HCT116 (cell line): ENCODE measurements at regions not wholly inside any gene's neighbourhood (a gene's known extent, or its start where the extent isn't known, plus 50 kb on each side); places are given as distances from the start of the nearest gene placed in this dataset.

Experiments used
- ATAC-seq: fragments of 200-7000 bp; cut with Tn5 transposase; 2 replicates; pipeline ENCODE4 v1.9.1; 2020; ENCODE audit warnings: mild to moderate bottlenecking, moderate library complexity
- BruUV-seq: library from RNA; stranded (reverse); fragments of 400-500 nt; replicated peaks from 2 replicates; lab custom pipeline; 2021; lab: Mats Ljungman, UMichigan
- CTCF ChIA-PET: fragments of 300-600 bp; sonication (Branson Sonifier 250); formaldehyde crosslinking; loops from one replicate; lab custom pipeline; 2021; ENCODE audit warnings: antibody characterized with exemption; lab: Charles Lee
- POLR2A ChIA-PET: fragments of 300-600, 350-600 bp; sonication (Branson Sonifier 250); formaldehyde crosslinking; loops from one replicate; lab custom pipeline; 2021; ENCODE audit warnings: antibody characterized with exemption; lab: Charles Lee
- RAD21 ChIA-PET, 2 experiments: fragments of 300-600 bp; sonication (Branson Sonifier 250); formaldehyde crosslinking; loops; one replicate each; lab custom pipeline; 2023; ENCODE audit warnings: low total read pairs in 2 of 2; ENCODE audit not compliant: uncharacterized antibody in 2 of 2, unreplicated experiment in 2 of 2, low non-redundant PET in 1 of 2; lab: Charles Lee
- DNase-seq: peaks from one replicate; pipeline ENCODE4 v3.0.0-alpha.2; 2010; ENCODE audit warnings: low read depth, low spot score
- H2AFZ ChIP-seq: fragments of 200-600 bp; shearing (Covaris generic), sonication (generic); 2 replicates; pipeline ENCODE4 v1.6.1; 2017; ENCODE audit warnings: low read depth, mixed run types, mixed read lengths, antibody characterized with exemption, low read length; ENCODE audit not compliant: poor library complexity, severe bottlenecking
- H3K27ac ChIP-seq: 2 replicates; pipeline ENCODE4 v1.5.1; 2012; ENCODE audit warnings: low read depth, low read length
- H3K27me3 ChIP-seq: fragments of 200-600 bp; sonication (generic); 2 replicates; pipeline ENCODE4 v1.6.1; 2016; ENCODE audit warnings: mixed run types, low read length, mixed read lengths; ENCODE audit not compliant: insufficient read depth
- H3K36me3 ChIP-seq, 2 experiments: fragments of 200-500 bp in 1 of 2; fragments of 200-600 bp in 1 of 2; sonication (Bioruptor generic) in 1 of 2; sonication (generic) in 1 of 2; 2 replicates each; pipeline versions ENCODE4 v1.5.1 to v1.6.1; 2014 to 2016; ENCODE audit warnings: low read length in 2 of 2, inconsistent platforms in 1 of 2, mixed read lengths in 1 of 2, mixed run types in 1 of 2; ENCODE audit not compliant: insufficient read depth in 2 of 2, control insufficient read depth in 1 of 2
- H3K4me1 ChIP-seq, 2 experiments: fragments of 200-600 bp in 1 of 2; sonication (generic) in 1 of 2; 2 replicates each; pipeline versions ENCODE4 v1.5.1 to v1.6.1; 2012 to 2017; ENCODE audit warnings: low read length in 2 of 2, inconsistent platforms in 1 of 2, mild to moderate bottlenecking in 1 of 2, mixed read lengths in 1 of 2, mixed run types in 1 of 2, moderate library complexity in 1 of 2; ENCODE audit not compliant: insufficient read depth in 2 of 2, control insufficient read depth in 1 of 2
- H3K4me2 ChIP-seq: fragments of 200-600 bp; sonication (generic); 2 replicates; pipeline ENCODE4 v1.6.1; 2017; ENCODE audit warnings: mixed run types, low read length, mixed read lengths
- H3K4me3 ChIP-seq, 2 experiments: fragments of 200-600 bp in 1 of 2; sonication (generic) in 1 of 2; replicated peaks in 1 of 2; 2 replicates each; pipeline ENCODE4 v1.5.1; 2011 to 2016; ENCODE audit warnings: low read length in 2 of 2, control low read depth in 1 of 2, low read depth in 1 of 2, mild to moderate bottlenecking in 1 of 2, mixed read lengths in 1 of 2, mixed run types in 1 of 2
- H3K79me2 ChIP-seq: fragments of 200-600 bp; sonication (generic); 2 replicates; pipeline ENCODE4 v1.6.1; 2017; ENCODE audit warnings: mild to moderate bottlenecking, mixed run types, low read length, moderate library complexity, mixed read lengths; ENCODE audit not compliant: insufficient read depth
- H3K9ac ChIP-seq: fragments of 200-600 bp; sonication (generic); 2 replicates; pipeline ENCODE4 v1.6.1; 2016; ENCODE audit warnings: low read length, mixed read lengths
- H3K9me2 ChIP-seq: fragments of 200-600 bp; sonication (generic), shearing (Covaris generic); 2 replicates; pipeline ENCODE4 v1.6.1; 2017; ENCODE audit warnings: mixed run types, mild to moderate bottlenecking, moderate library complexity; ENCODE audit not compliant: insufficient read depth
- H3K9me3 ChIP-seq, 2 experiments: fragments of 200-500 bp in 1 of 2; fragments of 200-600 bp in 1 of 2; sonication (Bioruptor generic) in 1 of 2; sonication (generic) in 1 of 2; 2 replicates each; pipeline ENCODE4 v1.6.1; 2014 to 2017; ENCODE audit warnings: low read length in 2 of 2, mixed read lengths in 2 of 2, inconsistent platforms in 1 of 2, low read depth in 1 of 2, mild to moderate bottlenecking in 1 of 2, mixed run types in 1 of 2, moderate library complexity in 1 of 2; ENCODE audit not compliant: control insufficient read depth in 1 of 2, insufficient read depth in 1 of 2
- H4K20me1 ChIP-seq: fragments of 200-600 bp; sonication (generic), shearing (Covaris generic); 2 replicates; pipeline ENCODE4 v1.6.1; 2017; ENCODE audit warnings: mixed run types, mild to moderate bottlenecking, moderate library complexity; ENCODE audit not compliant: insufficient read depth
- CEBPB ChIP-seq: IDR thresholded peaks from 2 replicates; pipeline ENCODE4 v1.6.1; 2012; ENCODE audit warnings: low read depth
- EGR1 ChIP-seq: IDR thresholded peaks from 2 replicates; pipeline ENCODE4 v1.6.1; 2012; ENCODE audit warnings: low read depth
- FOSL1 ChIP-seq: IDR thresholded peaks from 2 replicates; pipeline ENCODE4 v1.6.1; 2012; ENCODE audit warnings: low read depth
- JUND ChIP-seq: IDR thresholded peaks from 2 replicates; pipeline ENCODE4 v1.6.1; 2012
- SIN3A ChIP-seq: IDR thresholded peaks from 2 replicates; pipeline ENCODE4 v1.6.1; 2012; ENCODE audit warnings: low read depth
- SP1 ChIP-seq: IDR thresholded peaks from 2 replicates; pipeline ENCODE4 v1.6.1; 2012; ENCODE audit warnings: low read depth
- ZNF274 ChIP-seq: fragments of 200-500 bp; sonication (Bioruptor generic); IDR thresholded peaks from 2 replicates; pipeline ENCODE4 v1.6.1; 2014; ENCODE audit warnings: mild to moderate bottlenecking, low read depth, low read length, inconsistent platforms
- intact Hi-C: fragments of 100-400 bp; cut with micrococcal nuclease; formaldehyde crosslinking; loops from 2 replicates; pipeline ENCODE4 v1.10.0; 2022

- TF ChIP-seq JUND, result no peak
- peak; percentile 41 for TF ChIP-seq FOSL1
- peak; percentile 25; the same call in 1 of the 2 replicates for TF ChIP-seq SP1
- TF ChIP-seq, all 23 proteins: peak for 2
- peaks cover 7% of the 10 kb centered on the region; the same call in 1 of the 2 replicates for H3K27me3 ChIP-seq
- no peak overlapping the region for H3K27ac ChIP-seq
- RAD21 ChIA-PET, result no interaction called here
- H3K9me2 ChIP-seq, result no peaks in the 10 kb centered on the region
- no peak for DNase-seq
- H3K36me3 ChIP-seq, result no peaks in the 10 kb centered on the region
- intact Hi-C loops, result no loop called here
- no peak overlapping the region for H3K4me2 ChIP-seq
- POLR2A ChIA-PET, result no interaction called here
- no peak overlapping the region for H2AFZ ChIP-seq
- H3K9me3 ChIP-seq, result no peaks in the 10 kb centered on the region
- H3K79me2 ChIP-seq, result no peaks in the 10 kb centered on the region
- no peak for ATAC-seq
- H3K9ac ChIP-seq, result no peak overlapping the region
- BruUV-seq, result no TSS peak
- H4K20me1 ChIP-seq, result no peaks in the 10 kb centered on the region
- CTCF ChIA-PET, result no interaction called here
- peaks cover 0 to 6% of the 10 kb centered on the region in 2 experiments; a peak in 1 of 4 replicates for H3K4me1 ChIP-seq
- H3K4me3 ChIP-seq, result no peak overlapping the region
Measured at GRCh38 chr9:86732514-86733171, 214.7 kb downstream of the GAS1 start.

- TF ChIP-seq CEBPB (no peak), EGR1 (no peak), SIN3A (no peak), ZNF274 (no peak)
Measured at GRCh38 chr9:86731511-86732063, 215.7 kb downstream of the GAS1 start.

More at GRCh38 chr9:86731511-86732063, 215.7 kb downstream of the GAS1 start:
- H3K9me3 ChIP-seq, result no peaks in the 10 kb centered on the region
- peaks cover 0 to 6% of the 10 kb centered on the region in 2 experiments; a peak in 1 of 4 replicates for H3K4me1 ChIP-seq
- no peaks in the 10 kb centered on the region for H3K36me3 ChIP-seq
- no peaks in the 10 kb centered on the region for H3K79me2 ChIP-seq
- no peak overlapping the region for H3K4me3 ChIP-seq
- no peak overlapping the region for H3K4me2 ChIP-seq
- BruUV-seq, result no TSS peak
- ChIA-PET RAD21 (no interaction called here), POLR2A (no interaction called here), CTCF (no interaction called here)
- H4K20me1 ChIP-seq, result no peaks in the 10 kb centered on the region
- no peaks in the 10 kb centered on the region for H3K9me2 ChIP-seq
- H2AFZ ChIP-seq, result no peak overlapping the region
- H3K27ac ChIP-seq, result no peak overlapping the region
- intact Hi-C loops, result no loop called here
- ATAC-seq (no peak), DNase-seq (no peak)
- no peak overlapping the region for H3K9ac ChIP-seq
- H3K27me3 ChIP-seq, result peaks cover 7% of the 10 kb centered on the region; the same call in 1 of the 2 replicates
